ENCODE measurements at regions not wholly inside any gene's neighbourhood (a gene's known extent, or its start where the extent isn't known, plus 50 kb on each side); places are given as distances from the start of the nearest gene placed in this dataset.

DNA sequence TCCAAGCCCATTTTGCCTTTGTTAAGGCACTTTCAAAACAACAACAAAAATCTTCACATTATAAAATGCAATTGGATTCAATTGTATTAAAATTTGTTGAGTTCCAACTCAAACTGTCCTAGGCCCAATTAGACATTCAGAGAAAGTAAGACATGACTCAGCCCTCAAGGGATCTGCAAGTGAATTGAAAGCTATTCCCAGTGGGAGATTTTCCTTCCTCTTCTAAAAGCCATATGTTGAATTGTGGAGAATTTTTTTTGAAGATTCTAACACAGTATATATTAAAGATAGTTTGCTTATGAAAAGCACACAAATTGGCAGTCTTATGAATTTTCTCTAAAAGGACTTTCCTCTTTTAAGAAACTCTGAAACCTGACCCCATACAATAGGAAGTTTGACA is 268.0 kb upstream of the PARD3B start:
- no peak for DNase-seq

- DNase-seq: no peak
Observed at GRCh38 chr2:204278454-204278853, 266.8 kb upstream of the PARD3B start.

GRCh38 chr2:204279819-204280218 is 265.5 kb upstream of the PARD3B start:
- DNase-seq: no peak

DNA sequence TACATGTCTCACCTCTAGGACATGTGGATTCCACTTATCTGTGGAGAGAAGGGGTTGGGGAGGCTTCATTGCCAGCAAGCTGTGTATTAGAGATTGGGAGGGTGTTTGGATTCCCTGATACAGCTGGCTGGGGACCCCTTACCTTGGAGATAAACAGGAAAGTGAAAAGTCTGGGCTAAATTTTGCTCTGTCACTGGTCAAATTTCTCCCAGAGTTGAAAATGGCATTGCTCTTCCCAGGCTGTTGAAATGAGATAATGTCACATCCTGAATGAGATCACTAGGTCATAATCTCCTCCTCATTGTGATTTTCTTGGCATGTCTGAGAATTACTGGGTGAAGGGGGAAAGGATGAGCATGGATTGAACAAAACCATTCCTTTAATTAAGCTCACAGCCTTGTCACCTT is 265.0 kb upstream of the PARD3B start:
- DNase-seq: no peak

GRCh38 chr2:204282081-204282480 is 263.2 kb upstream of the PARD3B start:
- DNase-seq: no peak

GRCh38 chr2:204282525-204282924 is 262.8 kb upstream of the PARD3B start:
- DNase-seq: no peak

DNA sequence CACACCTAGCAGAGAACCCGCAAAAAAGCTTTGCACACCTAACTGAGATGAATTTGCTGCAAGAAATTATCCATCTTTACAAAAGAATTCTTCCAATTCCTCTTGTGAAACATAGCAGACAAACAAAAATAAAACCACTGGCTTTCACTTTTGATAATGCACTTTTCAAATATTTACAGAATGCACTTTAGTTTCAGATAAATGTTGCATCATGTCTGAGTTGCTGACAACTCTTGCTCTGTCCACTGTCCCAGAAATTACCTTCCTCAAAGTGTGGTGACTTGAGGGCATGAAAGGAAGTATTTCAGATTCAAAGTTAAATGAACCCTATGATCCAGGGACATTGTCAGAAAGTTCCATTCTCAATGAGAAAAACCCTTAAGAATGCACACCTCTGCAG is 256.2 kb upstream of the PARD3B start:
- DNase-seq: no peak

GRCh38 chr2:204292439-204292838 is 252.8 kb upstream of the PARD3B start:
- DNase-seq: no peak

- no peak for DNase-seq
Observed at GRCh38 chr2:204293884-204294747, 251.2 kb upstream of the PARD3B start.

DNA sequence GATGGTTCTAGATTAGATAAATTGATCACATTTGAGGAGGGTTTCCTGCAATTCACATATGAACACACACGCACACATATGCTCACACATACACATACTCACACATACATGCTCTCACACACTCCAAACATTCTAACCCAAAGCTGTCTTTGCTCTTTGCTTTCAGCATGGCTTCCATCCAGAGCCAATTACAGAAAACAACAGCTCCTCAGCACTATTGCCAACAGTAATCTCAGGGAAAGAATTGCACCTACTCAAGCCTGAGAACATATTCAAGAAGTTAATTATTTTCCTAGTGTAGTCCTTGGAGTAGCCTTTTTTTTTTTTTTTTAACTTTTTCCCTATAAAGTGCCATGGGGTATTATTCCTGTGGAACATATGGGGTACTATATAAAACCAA is 246.9 kb upstream of the PARD3B start:
- DNase-seq: no peak

DNA sequence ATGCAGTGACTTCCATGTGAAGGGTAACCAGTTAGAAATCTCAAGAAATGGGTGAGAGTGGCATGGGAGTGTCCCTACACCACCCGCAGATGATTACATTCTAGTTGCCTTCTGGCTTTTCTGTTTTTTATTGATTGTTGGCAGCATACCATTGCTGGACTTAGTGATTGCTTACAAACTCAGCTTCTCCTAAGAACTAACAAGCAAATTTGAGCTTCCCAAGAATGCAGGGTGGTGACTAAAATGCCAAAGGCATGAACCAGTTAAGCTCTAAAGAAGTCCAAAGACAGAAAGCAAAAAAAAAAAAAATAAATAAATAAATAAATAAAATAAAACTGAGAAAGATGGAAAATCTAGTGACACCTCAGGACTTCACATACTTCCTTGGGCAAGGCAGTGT is 245.5 kb upstream of the PARD3B start:
- no peak for DNase-seq

GRCh38 chr2:204306667-204307066 is 238.6 kb upstream of the PARD3B start:
- DNase-seq: no peak

DNA sequence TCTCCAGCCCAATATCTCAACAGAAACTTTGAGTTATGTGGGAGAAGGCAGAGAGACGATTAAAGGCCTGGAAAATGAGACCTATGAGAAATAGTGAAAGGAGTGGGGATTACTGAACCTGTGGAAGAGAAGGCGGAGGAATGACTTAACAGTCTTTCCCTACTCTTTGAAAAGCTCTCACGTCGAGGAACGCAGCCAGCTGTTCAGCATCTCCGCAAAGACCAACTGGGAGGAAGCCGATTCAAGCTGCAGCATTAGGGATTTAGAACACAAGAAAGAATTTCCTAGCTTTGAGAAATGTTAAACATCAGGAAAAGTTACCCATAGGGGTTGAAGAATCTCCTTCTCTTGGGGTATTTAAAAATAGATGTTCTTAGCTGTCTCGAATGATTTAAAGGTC is 233.2 kb upstream of the PARD3B start:
- DNase-seq: no peak

- DNase-seq: no peak
Observed at GRCh38 chr2:204313256-204313655, 232.0 kb upstream of the PARD3B start.

- DNase-seq: peak; percentile 65
Observed at GRCh38 chr2:204315236-204315662, 230.0 kb upstream of the PARD3B start.

GRCh38 chr2:204317640-204318039 is 227.6 kb upstream of the PARD3B start:
- DNase-seq: no peak

DNA sequence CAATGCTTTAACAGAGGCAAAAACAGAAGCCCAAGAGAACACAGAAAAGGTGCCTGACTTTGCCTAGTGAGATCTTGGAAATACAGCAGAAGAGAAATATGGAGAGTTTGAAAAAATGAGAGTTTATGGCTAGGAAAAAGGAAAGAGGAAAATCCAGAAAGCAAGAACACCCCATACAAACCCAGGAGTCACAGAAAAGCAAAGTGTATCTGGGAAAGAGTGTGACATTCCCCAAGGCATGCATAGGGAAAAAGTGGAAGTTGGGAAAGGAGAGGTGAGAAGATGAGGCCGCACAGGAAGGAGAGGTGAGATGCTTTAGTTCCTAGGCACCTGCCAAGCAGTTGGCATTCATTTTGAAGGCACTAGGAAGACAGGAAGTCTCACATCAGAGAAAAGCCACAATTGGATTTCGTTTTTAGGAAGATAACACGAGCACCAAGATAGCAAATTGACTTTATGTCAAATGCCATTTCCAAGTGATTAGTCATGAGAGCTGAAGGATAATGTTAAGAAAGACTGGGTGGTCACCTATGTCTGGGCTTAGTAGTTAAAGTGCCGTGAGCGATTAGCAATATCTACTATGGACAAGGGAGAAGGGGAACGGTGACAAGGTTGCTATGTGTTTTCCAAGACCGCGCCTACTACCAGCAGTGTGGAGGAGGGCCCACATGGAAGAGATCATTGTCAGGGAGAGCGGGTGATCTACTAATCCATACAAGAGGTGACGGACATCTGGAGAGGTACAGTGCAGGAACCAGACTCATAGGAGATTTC is 224.1 kb upstream of the PARD3B start:
- DNase-seq: no peak

- no peak for DNase-seq
Observed at GRCh38 chr2:204321910-204322751, 223.1 kb upstream of the PARD3B start.

DNA sequence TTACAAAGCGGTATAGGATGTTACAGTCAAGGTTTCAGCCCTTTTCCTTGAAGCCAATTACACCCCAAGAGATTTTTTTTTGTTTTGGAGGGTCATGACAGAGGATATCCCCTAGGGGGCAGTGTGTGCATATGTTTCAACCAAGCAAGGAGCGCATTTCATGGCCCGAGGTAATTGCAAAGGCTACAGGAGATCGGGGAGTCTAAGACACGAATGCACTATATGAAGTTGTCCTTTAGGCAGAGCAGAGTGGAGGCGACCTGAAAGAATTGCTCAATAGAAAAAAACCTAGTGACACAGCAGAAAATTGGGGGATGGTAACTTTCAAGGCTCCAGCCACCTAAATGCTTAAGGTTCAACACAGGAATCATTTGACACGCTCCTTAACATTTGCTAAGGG is 219.8 kb upstream of the PARD3B start:
- DNase-seq: peak; percentile 73

DNA sequence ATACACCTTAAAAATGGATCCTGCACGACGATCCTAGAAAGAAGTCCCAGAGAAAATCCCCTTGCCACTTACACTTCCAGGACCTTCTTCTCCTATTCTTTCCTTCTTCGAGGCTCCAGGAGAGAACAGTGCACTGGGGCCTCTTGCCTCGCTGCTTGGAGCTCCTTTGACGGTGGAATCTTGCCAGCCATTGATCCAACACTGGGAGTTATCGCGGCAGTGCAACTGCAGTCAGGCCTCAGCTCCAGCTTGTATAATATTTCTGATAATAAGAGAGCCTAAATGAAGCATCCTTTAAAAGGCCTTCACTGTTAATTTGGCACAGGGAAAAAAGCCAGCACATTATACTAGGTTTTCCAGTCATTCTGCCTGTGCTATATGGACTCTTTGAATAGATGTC is 216.9 kb upstream of the PARD3B start:
- no peak for DNase-seq

DNA sequence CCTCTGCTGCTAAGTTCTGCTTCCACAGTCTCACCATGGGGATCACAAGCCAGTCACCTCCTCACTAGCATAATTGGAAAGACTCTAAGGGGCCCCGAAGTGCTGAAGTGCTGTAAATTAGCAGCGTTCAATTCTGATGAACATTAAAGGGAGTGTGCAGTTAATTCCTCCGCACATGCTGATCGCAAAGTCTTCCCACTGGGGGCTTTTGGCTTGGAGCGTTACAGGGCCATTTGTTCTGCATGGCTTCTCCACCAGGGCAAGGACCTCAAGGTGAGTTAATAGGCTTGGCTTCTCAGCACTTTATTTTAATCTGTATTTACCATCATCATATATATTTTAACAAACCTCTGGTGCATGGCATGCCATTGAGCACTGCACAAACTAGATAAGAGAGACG is 216.3 kb upstream of the PARD3B start:
- DNase-seq: no peak

GRCh38 chr2:204329532-204329931 is 215.7 kb upstream of the PARD3B start:
- DNase-seq: no peak

DNA sequence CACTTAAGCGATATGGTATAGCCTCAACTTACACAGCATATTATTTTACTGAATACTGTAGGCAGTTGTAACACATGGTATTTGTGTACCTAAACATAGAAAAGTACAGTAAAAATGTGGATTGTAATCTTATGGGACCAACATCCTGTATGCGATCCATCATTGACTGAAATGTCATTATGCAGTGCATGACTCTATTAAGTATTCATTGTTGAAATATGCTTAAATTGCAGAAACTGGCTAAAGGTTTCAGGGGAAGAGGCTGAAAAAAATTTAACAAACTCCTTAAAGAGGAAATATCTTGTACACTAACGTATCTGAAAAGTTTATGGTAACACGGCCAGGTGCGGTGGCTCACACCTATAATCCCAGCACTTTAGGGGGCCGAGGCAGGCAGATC is 214.1 kb upstream of the PARD3B start:
- no peak for DNase-seq
